GM12892 (cell line): ENCODE measurements at regions not wholly inside any gene's neighbourhood (a gene's known extent, or its start where the extent isn't known, plus 50 kb on each side); places are given as distances from the start of the nearest gene placed in this dataset.

Source experiments
- POLR2A ChIP-seq: IDR thresholded peaks from 2 replicates; pipeline ENCODE4 v1.6.1; 2011; ENCODE audit warnings: low read depth, low read length, control low read depth
- POLR2AphosphoS5 ChIP-seq: IDR thresholded peaks from 2 replicates; pipeline ENCODE4 v1.6.1; 2011; ENCODE audit warnings: low read depth, low read length, control low read depth
- TAF1 ChIP-seq: IDR thresholded peaks from 2 replicates; pipeline ENCODE4 v1.6.1; 2011; ENCODE audit warnings: low read depth, mild to moderate bottlenecking, control low read depth, low read length, borderline replicate concordance

GRCh38 chr4:125710766-125711165, 396.0 kb downstream of the FAT4 start:
- TF ChIP-seq POLR2A (no peak), POLR2AphosphoS5 (no peak), TAF1 (no peak)
